Vagina (tissue), 2 donors: ENCODE measurements at regions not wholly inside any gene's neighbourhood (a gene's known extent, or its start where the extent isn't known, plus 50 kb on each side); places are given as distances from the start of the nearest gene placed in this dataset.

ENCODE experiments used
- POLR2A ChIP-seq, 2 donors: fragments of 450-650 bp; IDR thresholded peaks; one replicate each; pipeline ENCODE4 v1.6.1; 2017; ENCODE audit warnings: antibody characterized with exemption in 2 of 2, mild to moderate bottlenecking in 2 of 2, moderate library complexity in 2 of 2
- POLR2AphosphoS5 ChIP-seq, 2 donors: sonication (generic); formaldehyde crosslinking; IDR thresholded peaks; one replicate each; pipeline ENCODE4 v1.9.0; 2017; ENCODE audit warnings: antibody characterized with exemption in 2 of 2, mild to moderate bottlenecking in 2 of 2, low read depth in 1 of 2; ENCODE audit not compliant: insufficient read depth in 1 of 2
- TF ChIP-seq, protein P1 (sequence below), 3 experiments: fragments of 450-650 bp in 2 of 3; fragments of 200-600 bp in 1 of 3; sonication (generic) in 1 of 3; IDR thresholded peaks; one replicate each; pipeline ENCODE4 v1.5.1; 2017 to 2019; ENCODE audit warnings: antibody characterized with exemption in 3 of 3, mild to moderate bottlenecking in 2 of 3, moderate library complexity in 2 of 3

DNA sequence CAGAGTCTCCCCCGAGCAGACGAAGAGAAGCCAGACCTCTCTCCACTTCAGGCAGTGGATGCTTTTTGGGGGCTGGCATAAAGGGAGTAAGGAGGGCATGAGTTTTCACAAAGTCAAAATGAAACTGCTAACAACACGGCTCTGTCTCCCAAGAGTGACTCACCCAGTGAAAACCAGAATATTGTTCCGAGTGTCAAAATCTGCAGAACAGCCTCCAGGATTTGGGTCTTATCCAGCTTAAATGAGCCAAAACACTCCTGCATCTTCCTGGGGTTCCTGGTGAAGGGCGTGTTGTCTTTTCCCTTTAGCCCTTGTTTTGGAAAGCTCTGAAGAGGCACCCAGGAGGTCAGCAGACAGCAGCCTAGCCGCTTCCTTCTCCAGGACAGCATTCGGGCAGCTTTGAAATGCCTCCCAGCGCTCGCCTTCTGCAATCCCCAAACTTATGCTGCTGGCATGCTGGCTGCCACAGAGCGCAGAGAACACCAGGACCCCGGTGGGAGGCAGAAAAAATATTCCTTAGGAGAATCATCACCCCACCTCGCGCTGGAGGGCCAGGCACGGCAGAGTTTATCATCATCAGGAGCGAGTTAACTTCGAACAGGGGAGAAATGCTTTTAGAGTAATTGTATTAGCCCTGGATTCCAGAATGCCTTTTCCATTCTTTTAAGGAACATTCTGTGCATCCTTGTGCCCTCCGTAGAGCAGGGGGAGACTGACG, 117.7 kb upstream of the NCOR2 start:
- TF ChIP-seq, protein P1, sequence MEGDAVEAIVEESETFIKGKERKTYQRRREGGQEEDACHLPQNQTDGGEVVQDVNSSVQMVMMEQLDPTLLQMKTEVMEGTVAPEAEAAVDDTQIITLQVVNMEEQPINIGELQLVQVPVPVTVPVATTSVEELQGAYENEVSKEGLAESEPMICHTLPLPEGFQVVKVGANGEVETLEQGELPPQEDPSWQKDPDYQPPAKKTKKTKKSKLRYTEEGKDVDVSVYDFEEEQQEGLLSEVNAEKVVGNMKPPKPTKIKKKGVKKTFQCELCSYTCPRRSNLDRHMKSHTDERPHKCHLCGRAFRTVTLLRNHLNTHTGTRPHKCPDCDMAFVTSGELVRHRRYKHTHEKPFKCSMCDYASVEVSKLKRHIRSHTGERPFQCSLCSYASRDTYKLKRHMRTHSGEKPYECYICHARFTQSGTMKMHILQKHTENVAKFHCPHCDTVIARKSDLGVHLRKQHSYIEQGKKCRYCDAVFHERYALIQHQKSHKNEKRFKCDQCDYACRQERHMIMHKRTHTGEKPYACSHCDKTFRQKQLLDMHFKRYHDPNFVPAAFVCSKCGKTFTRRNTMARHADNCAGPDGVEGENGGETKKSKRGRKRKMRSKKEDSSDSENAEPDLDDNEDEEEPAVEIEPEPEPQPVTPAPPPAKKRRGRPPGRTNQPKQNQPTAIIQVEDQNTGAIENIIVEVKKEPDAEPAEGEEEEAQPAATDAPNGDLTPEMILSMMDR (IDR thresholded peaks at IDR 0.05) = no peak
- no peak for TF ChIP-seq POLR2A (IDR thresholded peaks at IDR 0.05)
- TF ChIP-seq POLR2AphosphoS5 (IDR thresholded peaks at IDR 0.05; ENCODE audit: insufficient read depth in 1 of 2, low read depth in 1 of 2) = peak in 1 of 2 donors; percentile 54
